IPS-20b (cell line): ENCODE measurements at regions not wholly inside any gene's neighbourhood (a gene's known extent, or its start where the extent isn't known, plus 50 kb on each side); places are given as distances from the start of the nearest gene placed in this dataset.

ENCODE experiments used
- H3K27ac ChIP-seq: one replicate; pipeline ENCODE4 v1.5.1; 2013; ENCODE audit warnings: low read length
- H3K27me3 ChIP-seq: 2 replicates; pipeline ENCODE4 v1.6.1; 2013; ENCODE audit warnings: mild to moderate bottlenecking, low read length, inconsistent platforms; ENCODE audit not compliant: insufficient read depth
- H3K36me3 ChIP-seq: 2 replicates; pipeline ENCODE4 v1.6.1; 2013; ENCODE audit warnings: low read depth, mild to moderate bottlenecking, inconsistent platforms, low read length, moderate library complexity; ENCODE audit not compliant: insufficient read depth
- H3K4me1 ChIP-seq: 2 replicates; pipeline ENCODE4 v1.6.1; 2013; ENCODE audit warnings: mild to moderate bottlenecking, control low read depth, inconsistent platforms, low read length, moderate library complexity; ENCODE audit not compliant: insufficient read depth
- H3K4me3 ChIP-seq: 2 replicates; pipeline ENCODE4 v1.5.1; 2013; ENCODE audit warnings: mild to moderate bottlenecking, low read length, inconsistent platforms
- H3K9ac ChIP-seq: 2 replicates; pipeline ENCODE4 v1.6.1; 2013; ENCODE audit warnings: low read depth, mild to moderate bottlenecking, inconsistent platforms, low read length, moderate library complexity
- H3K9me3 ChIP-seq: 2 replicates; pipeline ENCODE4 v1.6.1; 2013; ENCODE audit warnings: mild to moderate bottlenecking, low read depth, low read length, inconsistent platforms; ENCODE audit not compliant: insufficient read depth

DNA sequence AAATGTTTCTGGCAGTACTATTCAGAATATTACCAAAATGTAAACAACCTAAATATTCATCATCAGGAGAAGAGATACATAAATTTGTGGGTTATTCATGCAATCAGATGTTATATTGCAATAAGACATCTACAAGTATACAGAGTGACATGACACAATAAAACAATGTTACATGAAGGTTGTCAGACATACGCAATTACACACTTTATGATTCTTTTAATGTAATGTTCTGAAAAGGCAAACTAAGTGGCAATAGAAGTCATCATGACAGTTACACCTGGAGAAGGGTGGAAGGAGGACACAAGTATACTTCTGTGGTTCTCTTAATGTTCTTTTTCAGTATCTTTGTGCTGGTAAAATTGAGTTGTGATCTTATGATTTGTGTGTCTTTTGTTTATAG lies 95.8 kb upstream of the PRR20A start:
- no peak overlapping the region for H3K27ac ChIP-seq
- H3K4me1 ChIP-seq, result no peaks in the 10 kb centered on the region
- H3K9ac ChIP-seq, result no peak overlapping the region
- no peak overlapping the region for H3K4me3 ChIP-seq
- no peaks in the 10 kb centered on the region for H3K27me3 ChIP-seq
- H3K36me3 ChIP-seq, result no peaks in the 10 kb centered on the region
- no peaks in the 10 kb centered on the region for H3K9me3 ChIP-seq

DNA sequence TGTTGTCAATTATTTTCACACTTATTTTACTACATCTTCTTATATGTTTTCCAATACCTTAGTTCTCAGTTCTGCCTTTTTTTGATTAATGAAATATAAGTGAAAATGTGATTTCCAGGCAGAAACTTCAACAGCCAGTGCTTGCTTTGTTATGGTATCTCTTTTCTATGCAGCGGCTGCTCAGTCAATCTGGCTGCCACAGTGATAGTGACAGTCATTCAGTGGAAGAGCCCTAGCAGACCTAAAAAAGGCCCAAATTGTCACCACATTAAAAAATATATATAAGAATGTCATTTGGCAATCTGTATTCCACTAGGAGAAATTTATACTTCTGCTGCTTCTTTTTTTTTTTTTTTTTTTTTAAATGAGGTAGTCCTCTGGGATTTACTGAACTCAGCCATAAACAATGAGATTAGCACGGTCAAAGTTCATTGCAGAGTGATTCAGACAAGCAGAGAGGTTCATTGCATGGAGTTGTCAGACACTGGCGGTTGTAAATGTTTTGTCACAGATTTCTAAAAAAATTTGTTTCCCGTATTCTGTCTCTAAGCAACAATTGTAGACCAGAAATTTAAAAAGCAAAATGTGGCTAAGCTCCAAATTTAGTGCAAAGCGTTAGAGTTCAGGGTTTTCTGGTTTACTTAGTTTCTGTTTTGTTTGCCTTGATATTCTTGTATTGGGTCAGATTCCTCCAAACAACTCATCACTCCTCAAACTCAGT lies 94.7 kb upstream of the PRR20A start:
- H3K27ac ChIP-seq, result no peak overlapping the region
- no peaks in the 10 kb centered on the region for H3K9me3 ChIP-seq
- no peak overlapping the region for H3K9ac ChIP-seq
- H3K4me1 ChIP-seq, result no peaks in the 10 kb centered on the region
- no peaks in the 10 kb centered on the region for H3K36me3 ChIP-seq
- no peak overlapping the region for H3K4me3 ChIP-seq
- H3K27me3 ChIP-seq, result no peaks in the 10 kb centered on the region

DNA sequence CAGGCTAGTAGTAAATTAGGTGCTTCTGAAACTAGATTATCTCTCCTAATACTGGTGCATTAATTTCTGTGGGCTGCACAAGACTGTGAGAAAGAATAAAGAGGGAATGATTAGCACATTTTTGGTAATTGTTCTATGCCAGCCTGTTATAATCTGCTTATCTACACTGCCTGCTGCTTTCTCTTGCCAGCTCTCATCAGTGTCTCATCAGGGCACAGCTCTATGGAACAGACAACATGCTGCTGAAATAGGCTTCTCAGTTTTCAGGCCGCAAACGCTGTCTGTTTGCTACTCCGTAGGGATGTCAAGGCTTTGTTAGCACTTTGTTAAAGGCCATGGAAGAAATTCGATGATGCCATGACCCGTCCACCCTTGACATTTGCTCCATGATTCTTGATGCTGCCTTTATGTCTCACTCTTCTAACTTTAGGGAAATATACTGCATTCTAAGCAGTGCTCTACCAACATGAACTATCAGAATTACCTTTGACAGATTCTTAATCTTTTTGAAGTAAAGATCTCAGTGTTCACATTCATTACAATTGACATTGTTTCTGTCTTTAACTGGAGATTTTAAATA lies 84.0 kb upstream of the PRR20A start:
- Histone ChIP-seq H3K36me3 (no peaks in the 10 kb centered on the region), H3K27me3 (no peaks in the 10 kb centered on the region), H3K4me3 (no peak overlapping the region), H3K9ac (no peak overlapping the region), H3K27ac (no peak overlapping the region), H3K9me3 (no peaks in the 10 kb centered on the region), H3K4me1 (no peaks in the 10 kb centered on the region)

DNA sequence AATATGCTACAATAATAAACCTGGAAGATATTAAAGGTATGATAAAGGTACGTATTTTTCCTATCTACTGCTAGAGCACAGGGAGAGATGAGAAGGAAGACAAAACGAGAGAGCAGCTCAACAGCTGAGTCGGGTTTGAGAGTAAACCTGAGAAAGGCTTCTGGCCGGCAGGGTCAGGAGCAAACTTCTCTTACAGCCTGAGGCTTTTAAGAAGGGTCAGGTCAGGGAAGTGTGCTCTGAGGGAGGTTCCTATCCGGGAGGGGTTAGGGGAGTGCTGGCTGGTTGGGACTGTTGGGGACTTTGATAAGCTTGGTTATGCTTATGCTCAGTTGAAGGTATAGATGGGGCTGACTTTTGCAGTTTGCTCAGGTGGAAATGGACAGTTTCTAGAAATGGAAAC lies 77.7 kb upstream of the PRR20A start:
- Histone ChIP-seq H3K27me3 (no peaks in the 10 kb centered on the region), H3K9ac (no peak overlapping the region), H3K4me3 (no peak overlapping the region), H3K27ac (no peak overlapping the region), H3K4me1 (no peaks in the 10 kb centered on the region), H3K9me3 (no peaks in the 10 kb centered on the region), H3K36me3 (no peaks in the 10 kb centered on the region)

DNA sequence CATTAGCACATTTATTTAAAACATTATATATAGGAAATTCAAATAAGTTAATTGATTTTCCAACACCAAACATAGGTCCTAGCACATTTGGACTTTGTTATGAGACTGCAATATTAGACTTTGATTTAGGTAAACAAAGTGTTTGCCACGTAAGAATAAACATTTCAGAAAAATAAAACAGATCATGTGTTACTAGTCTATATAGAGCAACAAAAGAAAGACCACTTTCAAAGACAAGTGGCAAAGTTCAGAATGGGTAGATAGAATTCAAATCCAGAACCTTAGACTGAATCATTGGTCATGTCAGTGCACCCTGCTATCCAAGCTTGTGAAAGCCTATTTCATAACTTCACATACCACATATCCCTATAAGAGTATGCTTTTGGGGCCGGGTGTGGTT lies 66.7 kb upstream of the PRR20A start:
- Histone ChIP-seq H3K4me1 (no peaks in the 10 kb centered on the region), H3K9me3 (no peaks in the 10 kb centered on the region), H3K27ac (no peak overlapping the region), H3K4me3 (no peak overlapping the region), H3K9ac (no peak overlapping the region), H3K36me3 (no peaks in the 10 kb centered on the region), H3K27me3 (no peaks in the 10 kb centered on the region)

DNA sequence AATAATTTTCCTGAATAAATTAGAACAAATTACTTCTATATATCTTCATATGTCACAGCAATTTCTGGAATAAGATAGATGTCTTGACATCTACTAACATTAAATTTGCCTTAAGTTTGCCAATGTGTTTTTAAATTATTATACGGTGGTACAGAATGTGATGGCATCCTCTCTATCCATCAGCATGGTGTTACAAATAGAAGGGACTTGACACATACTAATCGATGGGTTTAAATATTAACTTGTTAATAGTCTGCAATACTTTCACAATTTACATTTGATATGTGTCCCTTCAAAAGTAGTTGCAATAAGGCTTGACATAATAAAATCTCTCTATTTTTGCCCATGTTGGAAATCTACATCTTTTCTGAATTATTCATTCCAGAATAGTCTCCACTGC lies 65.1 kb upstream of the PRR20A start:
- no peaks in the 10 kb centered on the region for H3K27me3 ChIP-seq
- no peaks in the 10 kb centered on the region for H3K9me3 ChIP-seq
- H3K36me3 ChIP-seq, result no peaks in the 10 kb centered on the region
- H3K9ac ChIP-seq, result no peak overlapping the region
- H3K27ac ChIP-seq, result no peak overlapping the region
- no peak overlapping the region for H3K4me3 ChIP-seq
- H3K4me1 ChIP-seq, result no peaks in the 10 kb centered on the region

DNA sequence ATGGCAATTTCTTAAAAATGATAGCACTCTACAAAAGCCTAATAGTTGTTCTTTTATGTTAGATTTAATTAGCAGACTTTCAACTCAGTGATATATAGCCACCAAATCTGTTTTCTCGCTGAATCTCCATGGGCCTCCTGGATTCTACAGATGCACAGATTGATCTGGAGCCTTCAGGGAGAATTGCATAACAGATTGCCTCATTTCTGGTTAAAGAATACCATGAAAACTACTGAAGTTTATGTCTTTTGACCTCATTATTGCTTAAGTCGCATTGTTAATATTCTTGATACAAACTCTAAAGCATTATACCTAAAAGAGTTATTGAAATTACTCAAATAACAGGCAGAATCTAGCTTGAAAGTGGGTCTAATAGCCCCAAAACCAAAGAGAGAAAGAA lies 53.7 kb upstream of the PRR20A start:
- H3K9ac ChIP-seq, result no peak overlapping the region
- H3K27ac ChIP-seq, result no peak overlapping the region
- H3K27me3 ChIP-seq, result no peaks in the 10 kb centered on the region
- H3K4me3 ChIP-seq, result no peak overlapping the region
- no peaks in the 10 kb centered on the region for H3K36me3 ChIP-seq
- no peaks in the 10 kb centered on the region for H3K9me3 ChIP-seq
- H3K4me1 ChIP-seq, result no peaks in the 10 kb centered on the region
